SK-N-SH treated with all-trans-retinoic acid at 6 μM for 48 hours (cell line): ENCODE measurements at regions not wholly inside any gene's neighbourhood (a gene's known extent, or its start where the extent isn't known, plus 50 kb on each side); places are given as distances from the start of the nearest gene placed in this dataset.

ENCODE experiments used
- ATAC-seq: fragments of 200-7000 bp; cut with Tn5 transposase; 3 replicates; pipeline ENCODE4 v1.9.1; 2020; ENCODE audit warnings: mild to moderate bottlenecking, moderate library complexity
- BACH2 ChIP-seq: fragments of 250-450 bp; sonication (Bioruptor Pico); IDR thresholded peaks from 2 replicates; pipeline ENCODE4 v1.9.0; 2021; ENCODE audit warnings: mild to moderate bottlenecking, borderline replicate concordance
- CSDC2 ChIP-seq: fragments of 250-450 bp; sonication (Bioruptor Pico); IDR thresholded peaks from 2 replicates; pipeline ENCODE4 v1.5.0; 2020; ENCODE audit warnings: mild to moderate bottlenecking, moderate library complexity
- ESRRG ChIP-seq: fragments of 250-450 bp; sonication (Bioruptor Pico); IDR thresholded peaks from 2 replicates; pipeline ENCODE4 v1.6.1; 2021; ENCODE audit warnings: mild to moderate bottlenecking
- GLIS3 ChIP-seq: fragments of 250-450 bp; sonication (Bioruptor Pico); IDR thresholded peaks from 2 replicates; pipeline ENCODE4 v1.5.0; 2020; ENCODE audit warnings: mild to moderate bottlenecking, moderate library complexity
- ISL1 ChIP-seq: fragments of 250-450 bp; sonication (Bioruptor Pico); IDR thresholded peaks from 2 replicates; pipeline ENCODE4 v2.1.2; 2022; ENCODE audit warnings: mild to moderate bottlenecking, moderate library complexity
- OSR1 ChIP-seq: fragments of 250-450 bp; sonication (Bioruptor Pico); IDR thresholded peaks from 2 replicates; pipeline ENCODE4 v1.8.0; 2022; ENCODE audit warnings: moderate library complexity, mild to moderate bottlenecking, inconsistent platforms
- RARB ChIP-seq: fragments of 250-450 bp; sonication (Bioruptor Pico); IDR thresholded peaks from 2 replicates; pipeline ENCODE4 v1.8.0; 2021; ENCODE audit warnings: mild to moderate bottlenecking, moderate library complexity
- SNAI2 ChIP-seq: fragments of 250-450 bp; sonication (Bioruptor Pico); IDR thresholded peaks from 2 replicates; pipeline ENCODE4 v1.5.0; 2020; ENCODE audit warnings: mild to moderate bottlenecking, moderate library complexity
- TOX ChIP-seq: fragments of 250-450 bp; sonication (Bioruptor Pico); IDR thresholded peaks from 2 replicates; pipeline ENCODE4 v1.8.0; 2021; ENCODE audit warnings: mild to moderate bottlenecking, moderate library complexity, borderline replicate concordance
- ZC3H10 ChIP-seq: fragments of 250-450 bp; sonication (Bioruptor Pico); IDR thresholded peaks from 2 replicates; pipeline ENCODE4 v1.5.1; 2021; ENCODE audit warnings: mild to moderate bottlenecking, moderate library complexity
- ZFP3 ChIP-seq: fragments of 250-450 bp; sonication (Bioruptor Pico); IDR thresholded peaks from 2 replicates; pipeline ENCODE4 v1.5.0; 2020; ENCODE audit warnings: mild to moderate bottlenecking, moderate library complexity
- ZNF565 ChIP-seq: fragments of 450-650 bp; formaldehyde crosslinking; conservative IDR thresholded peaks from 2 replicates; pipeline ENCODE4 v1.5.0; 2020; ENCODE audit warnings: low read depth, mild to moderate bottlenecking, moderate library complexity
- ZNF70 ChIP-seq: fragments of 450-650 bp; formaldehyde crosslinking; IDR thresholded peaks from 2 replicates; pipeline ENCODE4 v1.5.0; 2020; ENCODE audit warnings: mild to moderate bottlenecking, moderate library complexity
- TF ChIP-seq, protein P1 (sequence below): fragments of 250-450 bp; sonication (Bioruptor Pico); IDR thresholded peaks from 2 replicates; pipeline ENCODE4 v1.5.1; 2021; ENCODE audit warnings: mild to moderate bottlenecking, moderate library complexity
- TF ChIP-seq, protein P2 (sequence below): fragments of 250-450 bp; sonication (Bioruptor Pico); IDR thresholded peaks from 2 replicates; pipeline ENCODE4 v1.5.0; 2020; ENCODE audit warnings: mild to moderate bottlenecking, moderate library complexity
- TF ChIP-seq, protein P3 (sequence below): fragments of 250-450 bp; sonication (Bioruptor Pico); IDR thresholded peaks from 2 replicates; pipeline ENCODE4 v1.8.0; 2020; ENCODE audit warnings: mild to moderate bottlenecking, moderate library complexity, borderline replicate concordance
- TF ChIP-seq, protein P4 (sequence below): fragments of 250-450 bp; sonication (Bioruptor Pico); IDR thresholded peaks from 2 replicates; pipeline ENCODE4 v1.8.0; 2021; ENCODE audit warnings: low read depth, mild to moderate bottlenecking, moderate library complexity, borderline replicate concordance
- TF ChIP-seq, protein P5 (sequence below): fragments of 250-450 bp; sonication (Bioruptor Pico); IDR thresholded peaks from 2 replicates; pipeline ENCODE4 v1.5.1; 2020; ENCODE audit warnings: low read depth, mild to moderate bottlenecking, moderate library complexity

DNA sequence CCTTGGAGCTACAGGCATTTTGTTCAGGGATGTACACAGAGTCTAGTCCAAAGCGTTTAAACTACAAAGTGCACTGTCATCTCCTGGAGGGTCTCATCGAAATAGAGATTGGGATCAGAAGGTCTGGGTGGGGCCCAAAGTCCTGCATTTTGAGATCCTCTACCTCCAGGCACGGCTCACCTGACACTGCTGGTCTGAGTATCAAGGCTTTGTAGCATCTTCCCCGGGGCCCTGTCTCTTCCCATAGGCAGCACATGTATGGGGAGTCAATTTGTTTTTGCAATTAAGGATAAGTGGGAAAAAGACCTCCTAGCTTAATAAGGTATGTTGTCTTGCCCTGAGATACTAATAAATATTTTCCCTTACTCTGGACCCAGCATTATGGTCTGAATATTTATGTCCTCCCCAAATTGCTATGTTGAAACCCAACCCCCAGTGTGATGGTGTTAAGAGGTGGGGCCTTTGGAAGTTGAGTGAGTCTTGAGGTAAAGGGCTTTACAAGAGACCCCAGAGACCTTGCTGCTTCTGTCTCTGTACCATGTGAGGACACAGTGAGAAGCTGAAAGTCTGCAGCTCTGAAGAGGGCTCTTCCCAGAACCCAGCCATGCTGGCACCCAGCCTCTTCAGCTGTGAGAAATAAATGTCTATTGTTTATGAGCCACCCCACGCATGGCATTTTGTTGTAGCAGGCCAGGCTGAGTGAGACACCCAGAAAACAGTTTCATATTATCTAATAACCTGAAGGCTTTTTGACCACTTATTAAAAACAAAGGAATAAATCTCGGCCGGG lies 258.7 kb upstream of the HS6ST1 start:
- TF ChIP-seq, protein P1, sequence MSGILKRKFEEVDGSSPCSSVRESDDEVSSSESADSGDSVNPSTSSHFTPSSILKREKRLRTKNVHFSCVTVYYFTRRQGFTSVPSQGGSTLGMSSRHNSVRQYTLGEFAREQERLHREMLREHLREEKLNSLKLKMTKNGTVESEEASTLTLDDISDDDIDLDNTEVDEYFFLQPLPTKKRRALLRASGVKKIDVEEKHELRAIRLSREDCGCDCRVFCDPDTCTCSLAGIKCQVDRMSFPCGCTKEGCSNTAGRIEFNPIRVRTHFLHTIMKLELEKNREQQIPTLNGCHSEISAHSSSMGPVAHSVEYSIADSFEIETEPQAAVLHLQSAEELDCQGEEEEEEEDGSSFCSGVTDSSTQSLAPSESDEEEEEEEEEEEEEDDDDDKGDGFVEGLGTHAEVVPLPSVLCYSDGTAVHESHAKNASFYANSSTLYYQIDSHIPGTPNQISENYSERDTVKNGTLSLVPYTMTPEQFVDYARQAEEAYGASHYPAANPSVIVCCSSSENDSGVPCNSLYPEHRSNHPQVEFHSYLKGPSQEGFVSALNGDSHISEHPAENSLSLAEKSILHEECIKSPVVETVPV (CRISPR knock-in tag), result no peak
- TF ChIP-seq ZFP3 (CRISPR knock-in tag), result no peak
- no peak for TF ChIP-seq OSR1 (CRISPR knock-in tag)
- ATAC-seq, result no peak

DNA sequence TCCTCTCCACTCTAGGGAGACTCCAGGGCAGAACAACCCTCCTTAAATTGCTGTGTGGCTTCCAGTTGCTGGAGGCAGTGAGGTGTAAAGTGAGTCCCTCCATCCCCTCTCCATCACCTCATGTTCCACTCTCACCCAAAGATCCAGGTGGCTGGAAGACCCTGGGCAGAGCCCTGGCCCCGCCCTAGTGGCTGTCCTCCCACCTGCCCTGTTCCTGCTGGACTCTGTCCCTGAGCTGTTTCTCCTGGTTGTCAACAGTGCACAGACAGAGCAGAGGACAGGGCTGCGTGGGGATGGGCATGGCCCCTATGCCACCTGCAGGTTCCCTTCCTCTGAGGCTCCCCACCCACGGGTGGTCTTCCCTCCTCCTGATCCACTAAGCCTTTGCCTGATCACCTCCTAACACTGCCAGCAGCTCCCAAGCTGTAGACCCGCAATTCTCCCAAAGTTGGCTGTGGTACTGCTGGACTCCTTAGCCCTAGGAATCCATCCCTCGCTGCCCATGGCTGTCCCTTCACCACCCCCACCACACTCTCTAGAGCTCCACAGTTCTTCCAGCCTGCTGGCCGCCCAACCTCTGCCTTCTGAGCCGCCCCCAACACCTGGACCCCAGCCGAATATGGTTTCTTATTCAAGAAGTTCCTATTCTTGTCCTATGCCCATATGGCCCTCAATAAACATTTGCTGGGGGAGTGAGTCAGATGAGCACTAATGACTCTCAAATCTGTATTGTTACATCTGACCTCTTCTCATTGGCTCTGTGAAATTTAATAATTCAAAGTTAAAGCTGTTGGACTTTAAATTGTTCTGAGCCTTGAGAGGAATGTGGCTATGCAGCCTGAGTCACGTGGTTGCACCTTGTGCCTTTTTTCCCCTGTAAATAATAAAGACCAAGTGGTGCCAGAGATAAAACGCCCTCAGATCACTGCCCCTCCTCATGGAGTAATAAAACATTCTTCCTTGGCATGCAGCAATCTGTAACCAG lies 260.0 kb upstream of the HS6ST1 start:
- TF ChIP-seq ZNF70 (CRISPR knock-in tag) (no peak), ISL1 (CRISPR knock-in tag) (no peak), RARB (CRISPR knock-in tag) (no peak), SNAI2 (no peak), TOX (CRISPR knock-in tag) (no peak), OSR1 (CRISPR knock-in tag) (no peak), CSDC2 (CRISPR knock-in tag) (no peak), GLIS3 (CRISPR knock-in tag) (no peak), ESRRG (no peak)
- TF ChIP-seq, protein P2, sequence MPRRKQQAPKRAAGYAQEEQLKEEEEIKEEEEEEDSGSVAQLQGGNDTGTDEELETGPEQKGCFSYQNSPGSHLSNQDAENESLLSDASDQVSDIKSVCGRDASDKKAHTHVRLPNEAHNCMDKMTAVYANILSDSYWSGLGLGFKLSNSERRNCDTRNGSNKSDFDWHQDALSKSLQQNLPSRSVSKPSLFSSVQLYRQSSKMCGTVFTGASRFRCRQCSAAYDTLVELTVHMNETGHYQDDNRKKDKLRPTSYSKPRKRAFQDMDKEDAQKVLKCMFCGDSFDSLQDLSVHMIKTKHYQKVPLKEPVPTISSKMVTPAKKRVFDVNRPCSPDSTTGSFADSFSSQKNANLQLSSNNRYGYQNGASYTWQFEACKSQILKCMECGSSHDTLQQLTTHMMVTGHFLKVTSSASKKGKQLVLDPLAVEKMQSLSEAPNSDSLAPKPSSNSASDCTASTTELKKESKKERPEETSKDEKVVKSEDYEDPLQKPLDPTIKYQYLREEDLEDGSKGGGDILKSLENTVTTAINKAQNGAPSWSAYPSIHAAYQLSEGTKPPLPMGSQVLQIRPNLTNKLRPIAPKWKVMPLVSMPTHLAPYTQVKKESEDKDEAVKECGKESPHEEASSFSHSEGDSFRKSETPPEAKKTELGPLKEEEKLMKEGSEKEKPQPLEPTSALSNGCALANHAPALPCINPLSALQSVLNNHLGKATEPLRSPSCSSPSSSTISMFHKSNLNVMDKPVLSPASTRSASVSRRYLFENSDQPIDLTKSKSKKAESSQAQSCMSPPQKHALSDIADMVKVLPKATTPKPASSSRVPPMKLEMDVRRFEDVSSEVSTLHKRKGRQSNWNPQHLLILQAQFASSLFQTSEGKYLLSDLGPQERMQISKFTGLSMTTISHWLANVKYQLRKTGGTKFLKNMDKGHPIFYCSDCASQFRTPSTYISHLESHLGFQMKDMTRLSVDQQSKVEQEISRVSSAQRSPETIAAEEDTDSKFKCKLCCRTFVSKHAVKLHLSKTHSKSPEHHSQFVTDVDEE, result no peak
- TF ChIP-seq, protein P3, sequence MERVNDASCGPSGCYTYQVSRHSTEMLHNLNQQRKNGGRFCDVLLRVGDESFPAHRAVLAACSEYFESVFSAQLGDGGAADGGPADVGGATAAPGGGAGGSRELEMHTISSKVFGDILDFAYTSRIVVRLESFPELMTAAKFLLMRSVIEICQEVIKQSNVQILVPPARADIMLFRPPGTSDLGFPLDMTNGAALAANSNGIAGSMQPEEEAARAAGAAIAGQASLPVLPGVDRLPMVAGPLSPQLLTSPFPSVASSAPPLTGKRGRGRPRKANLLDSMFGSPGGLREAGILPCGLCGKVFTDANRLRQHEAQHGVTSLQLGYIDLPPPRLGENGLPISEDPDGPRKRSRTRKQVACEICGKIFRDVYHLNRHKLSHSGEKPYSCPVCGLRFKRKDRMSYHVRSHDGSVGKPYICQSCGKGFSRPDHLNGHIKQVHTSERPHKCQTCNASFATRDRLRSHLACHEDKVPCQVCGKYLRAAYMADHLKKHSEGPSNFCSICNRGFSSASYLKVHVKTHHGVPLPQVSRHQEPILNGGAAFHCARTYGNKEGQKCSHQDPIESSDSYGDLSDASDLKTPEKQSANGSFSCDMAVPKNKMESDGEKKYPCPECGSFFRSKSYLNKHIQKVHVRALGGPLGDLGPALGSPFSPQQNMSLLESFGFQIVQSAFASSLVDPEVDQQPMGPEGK, result no peak
- TF ChIP-seq, protein P4, sequence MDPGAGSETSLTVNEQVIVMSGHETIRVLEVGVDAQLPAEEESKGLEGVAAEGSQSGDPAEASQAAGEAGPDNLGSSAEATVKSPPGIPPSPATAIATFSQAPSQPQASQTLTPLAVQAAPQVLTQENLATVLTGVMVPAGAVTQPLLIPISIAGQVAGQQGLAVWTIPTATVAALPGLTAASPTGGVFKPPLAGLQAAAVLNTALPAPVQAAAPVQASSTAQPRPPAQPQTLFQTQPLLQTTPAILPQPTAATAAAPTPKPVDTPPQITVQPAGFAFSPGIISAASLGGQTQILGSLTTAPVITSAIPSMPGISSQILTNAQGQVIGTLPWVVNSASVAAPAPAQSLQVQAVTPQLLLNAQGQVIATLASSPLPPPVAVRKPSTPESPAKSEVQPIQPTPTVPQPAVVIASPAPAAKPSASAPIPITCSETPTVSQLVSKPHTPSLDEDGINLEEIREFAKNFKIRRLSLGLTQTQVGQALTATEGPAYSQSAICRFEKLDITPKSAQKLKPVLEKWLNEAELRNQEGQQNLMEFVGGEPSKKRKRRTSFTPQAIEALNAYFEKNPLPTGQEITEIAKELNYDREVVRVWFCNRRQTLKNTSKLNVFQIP (CRISPR knock-in tag), result no peak
- TF ChIP-seq, all 23 proteins: peak for 0
- ATAC-seq, result no peak

DNA sequence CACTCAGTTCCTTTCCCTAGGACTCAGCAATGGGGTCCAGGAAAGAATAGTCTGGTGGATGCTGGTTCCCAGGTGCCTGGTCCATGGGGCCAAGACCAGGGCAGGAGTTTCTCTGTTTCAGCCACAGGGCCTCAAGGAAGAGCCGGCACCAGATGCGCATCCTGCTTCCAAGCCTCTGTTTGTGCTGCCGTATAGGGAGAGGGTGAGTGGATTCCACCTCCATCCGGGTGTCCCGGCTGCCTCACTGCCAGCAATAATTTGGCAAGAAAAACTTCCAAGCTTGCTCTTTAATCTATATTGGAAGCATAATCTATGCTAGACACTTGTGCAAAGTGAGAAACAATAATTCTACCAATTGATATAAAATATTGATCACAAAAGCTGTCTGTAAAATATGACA lies 261.2 kb upstream of the HS6ST1 start:
- TF ChIP-seq, protein P4 (CRISPR knock-in tag), result no peak
- TF ChIP-seq, protein P1 (CRISPR knock-in tag), result no peak
- TF ChIP-seq BACH2 (CRISPR knock-in tag) (no peak), TOX (CRISPR knock-in tag) (no peak), OSR1 (CRISPR knock-in tag) (no peak), ESRRG (no peak), ZNF565 (CRISPR knock-in tag) (no peak), ZFP3 (CRISPR knock-in tag) (no peak), ZC3H10 (no peak), GLIS3 (CRISPR knock-in tag) (no peak), ISL1 (CRISPR knock-in tag) (no peak)
- TF ChIP-seq, protein P2, result no peak
- TF ChIP-seq, protein P5, sequence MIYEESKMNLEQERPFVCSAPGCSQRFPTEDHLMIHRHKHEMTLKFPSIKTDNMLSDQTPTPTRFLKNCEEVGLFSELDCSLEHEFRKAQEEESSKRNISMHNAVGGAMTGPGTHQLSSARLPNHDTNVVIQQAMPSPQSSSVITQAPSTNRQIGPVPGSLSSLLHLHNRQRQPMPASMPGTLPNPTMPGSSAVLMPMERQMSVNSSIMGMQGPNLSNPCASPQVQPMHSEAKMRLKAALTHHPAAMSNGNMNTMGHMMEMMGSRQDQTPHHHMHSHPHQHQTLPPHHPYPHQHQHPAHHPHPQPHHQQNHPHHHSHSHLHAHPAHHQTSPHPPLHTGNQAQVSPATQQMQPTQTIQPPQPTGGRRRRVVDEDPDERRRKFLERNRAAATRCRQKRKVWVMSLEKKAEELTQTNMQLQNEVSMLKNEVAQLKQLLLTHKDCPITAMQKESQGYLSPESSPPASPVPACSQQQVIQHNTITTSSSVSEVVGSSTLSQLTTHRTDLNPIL (CRISPR knock-in tag), result no peak
- no peak for ATAC-seq
